ENCODE measurements at regions not wholly inside any gene's neighbourhood (a gene's known extent, or its start where the extent isn't known, plus 50 kb on each side); places are given as distances from the start of the nearest gene placed in this dataset.

- no peak for DNase-seq
- no peaks in the 10 kb centered on the region for H3K27me3 ChIP-seq (ENCODE audit: low read depth)
- no peaks in the 10 kb centered on the region for H3K9me3 ChIP-seq (replicated peaks)
- no peaks in the 10 kb centered on the region for H3K4me1 ChIP-seq
- H3K36me3 ChIP-seq, result no peaks in the 10 kb centered on the region
- H3K4me3 ChIP-seq, result no peak overlapping the region
- intact Hi-C loops (cut with micrococcal nuclease), result no loop called here
- no peak overlapping the region for H3K27ac ChIP-seq (replicated peaks)
- no peak for TF ChIP-seq CTCF (IDR thresholded peaks at IDR 0.05; ENCODE audit: borderline replicate concordance)
Observed at GRCh38 chr18:67583621-67584020, 67.1 kb upstream of the DSEL start.

GRCh38 chr18:67582488-67582887 lies 66.0 kb upstream of the DSEL start:
- DNase-seq, result no peak
- Histone ChIP-seq H3K4me1 (no peaks in the 10 kb centered on the region), H3K36me3 (no peaks in the 10 kb centered on the region), H3K27me3 (ENCODE audit: low read depth) (no peaks in the 10 kb centered on the region), H3K27ac (replicated peaks) (no peak overlapping the region), H3K9me3 (replicated peaks) (no peaks in the 10 kb centered on the region), H3K4me3 (no peak overlapping the region)
- no peak for TF ChIP-seq CTCF (IDR thresholded peaks at IDR 0.05; ENCODE audit: borderline replicate concordance)
- intact Hi-C loops (cut with micrococcal nuclease), result no loop called here

GRCh38 chr18:67581178-67581577 lies 64.7 kb upstream of the DSEL start:
- no peaks in the 10 kb centered on the region for H3K27me3 ChIP-seq (ENCODE audit: low read depth)
- no peak overlapping the region for H3K27ac ChIP-seq (replicated peaks)
- no peaks in the 10 kb centered on the region for H3K36me3 ChIP-seq
- no peak overlapping the region for H3K4me3 ChIP-seq
- intact Hi-C loops (cut with micrococcal nuclease), result no loop called here
- no peak for TF ChIP-seq CTCF (IDR thresholded peaks at IDR 0.05; ENCODE audit: borderline replicate concordance)
- DNase-seq, result no peak
- no peaks in the 10 kb centered on the region for H3K9me3 ChIP-seq (replicated peaks)
- H3K4me1 ChIP-seq, result no peaks in the 10 kb centered on the region

- Histone ChIP-seq H3K9me3 (replicated peaks) (no peaks in the 10 kb centered on the region), H3K36me3 (no peaks in the 10 kb centered on the region), H3K4me3 (no peak overlapping the region), H3K27ac (replicated peaks) (no peak overlapping the region), H3K27me3 (ENCODE audit: low read depth) (no peaks in the 10 kb centered on the region), H3K4me1 (no peaks in the 10 kb centered on the region)
- intact Hi-C loops (cut with micrococcal nuclease), result no loop called here
- no peak for DNase-seq
- no peak for TF ChIP-seq CTCF (IDR thresholded peaks at IDR 0.05; ENCODE audit: borderline replicate concordance)
Observed at GRCh38 chr18:67577386-67577785, 60.9 kb upstream of the DSEL start.

- intact Hi-C loops (cut with micrococcal nuclease), result no loop called here
- H3K4me3 ChIP-seq, result no peak overlapping the region
Observed at GRCh38 chr18:67574749-67575148, 58.2 kb upstream of the DSEL start.

More at GRCh38 chr18:67574749-67575148, 58.2 kb upstream of the DSEL start:
- Histone ChIP-seq H3K27me3 (ENCODE audit: low read depth) (no peaks in the 10 kb centered on the region), H3K4me1 (no peaks in the 10 kb centered on the region), H3K9me3 (replicated peaks) (no peaks in the 10 kb centered on the region), H3K27ac (replicated peaks) (no peak overlapping the region), H3K36me3 (no peaks in the 10 kb centered on the region)
- DNase-seq, result no peak
- TF ChIP-seq CTCF (IDR thresholded peaks at IDR 0.05; ENCODE audit: borderline replicate concordance), result no peak
